K562 (cell line): ENCODE measurements at regions not wholly inside any gene's neighbourhood (a gene's known extent, or its start where the extent isn't known, plus 50 kb on each side); places are given as distances from the start of the nearest gene placed in this dataset.

Experiments used
- ATAC-seq: fragments of 200-7000 bp; cut with Tn5 transposase; 3 replicates; pipeline ENCODE4 v1.9.1; 2020; ENCODE audit warnings: moderate library complexity
- BruUV-seq: library from RNA; stranded (reverse); fragments of 400-500 nt; replicated peaks from 2 replicates; lab custom pipeline; 2021; lab: Mats Ljungman, UMichigan
- CTCF ChIA-PET: fragments of 300-600 bp; formaldehyde crosslinking; extraction: SDS; loops from one replicate; lab custom pipeline; 2021; ENCODE audit warnings: low intra/inter-chr PET ratio; lab: Yijun Ruan, JAX
- POLR2A ChIA-PET: fragments of 300-600, 350-650 bp; sonication (Branson Sonifier 250); formaldehyde crosslinking; extraction: SDS; loops from one replicate; lab custom pipeline; 2021; ENCODE audit warnings: antibody characterized with exemption, inconsistent platforms; lab: Yijun Ruan, JAX
- DNase-seq, 4 experiments: peaks; one replicate each; pipeline versions ENCODE4 v3.0.0 to v3.0.0-alpha.2; 2011 to 2018; ENCODE audit warnings: low spot score in 3 of 4, mixed read lengths in 3 of 4; ENCODE audit errors: extremely low read depth in 1 of 4
- FAIRE-seq: peaks from 2 replicates; lab custom pipeline; 2011; peaks lifted over from hg19 to GRCh38; lab: Jason Lieb, UNC
- H2AFZ ChIP-seq: 2 replicates; pipeline ENCODE4 v1.6.0; 2011; ENCODE audit warnings: low read depth, low read length, control low read depth, inconsistent platforms
- H3K27ac ChIP-seq: fragments of 200-600 bp; 3 replicates; pipeline ENCODE4 v1.8.0; 2011; ENCODE audit warnings: low read depth, mild to moderate bottlenecking, control low read depth, inconsistent platforms, low read length, moderate library complexity, mixed read lengths; ENCODE audit errors: extremely low read depth
- H3K27me3 ChIP-seq, 2 experiments: fragments of 300-600 bp in 1 of 2; 2 replicates in 1 of 2; 3 replicates in 1 of 2; pipeline versions ENCODE4 v1.6.0 to v1.8.0; 2011; ENCODE audit warnings: inconsistent platforms in 2 of 2, low read length in 2 of 2, mild to moderate bottlenecking in 1 of 2, mixed read lengths in 1 of 2, moderate library complexity in 1 of 2; ENCODE audit not compliant: control insufficient read depth in 2 of 2, insufficient read depth in 2 of 2
- H3K36me3 ChIP-seq: fragments of 300-600 bp; 3 replicates; pipeline ENCODE4 v1.8.0; 2011; ENCODE audit warnings: mild to moderate bottlenecking, low read length, inconsistent platforms; ENCODE audit not compliant: control insufficient read depth, insufficient read depth
- H3K4me1 ChIP-seq, 2 experiments: fragments of 200-600 bp in 1 of 2; replicated peaks in 1 of 2; 2 replicates in 1 of 2; 3 replicates in 1 of 2; pipeline versions ENCODE4 v1.5.1 to v1.8.0; 2011; ENCODE audit warnings: inconsistent platforms in 2 of 2, low read length in 2 of 2, mild to moderate bottlenecking in 1 of 2, mixed read lengths in 1 of 2, moderate library complexity in 1 of 2; ENCODE audit not compliant: control insufficient read depth in 2 of 2, insufficient read depth in 2 of 2
- H3K4me2 ChIP-seq: 2 replicates; pipeline ENCODE4 v1.6.1; 2011; ENCODE audit warnings: low read length, control low read depth, inconsistent platforms, mixed read lengths; ENCODE audit not compliant: insufficient read depth
- H3K4me3 ChIP-seq: fragments of 200-600 bp; sonication (generic), shearing (Covaris generic); 2 replicates; pipeline ENCODE4 v1.5.1; 2016; ENCODE audit warnings: control low read depth, inconsistent platforms
- H3K79me2 ChIP-seq: fragments of 200-600 bp; 3 replicates; pipeline ENCODE4 v1.8.0; 2011; ENCODE audit warnings: low read length, inconsistent platforms; ENCODE audit not compliant: control insufficient read depth, insufficient read depth
- H3K9ac ChIP-seq, 2 experiments: 2 replicates each; pipeline versions ENCODE4 v1.6.0 to v1.6.1; 2011; ENCODE audit warnings: low read depth in 2 of 2, low read length in 2 of 2, control low read depth in 1 of 2, inconsistent platforms in 1 of 2, mild to moderate bottlenecking in 1 of 2, mixed read lengths in 1 of 2; ENCODE audit not compliant: insufficient read depth in 1 of 2
- H3K9me1 ChIP-seq: one replicate; pipeline ENCODE4 v1.6.0; 2011; ENCODE audit warnings: inconsistent platforms, mild to moderate bottlenecking, low read length, moderate library complexity; ENCODE audit not compliant: control insufficient read depth, insufficient read depth
- H3K9me3 ChIP-seq: replicated peaks from 2 replicates; pipeline ENCODE4 v1.5.1; 2011; ENCODE audit warnings: low read depth, low read length, inconsistent platforms; ENCODE audit not compliant: control insufficient read depth, insufficient read depth
- H4K20me1 ChIP-seq: replicated peaks from 2 replicates; pipeline ENCODE4 v1.6.1; 2011; ENCODE audit warnings: low read length, inconsistent platforms, mixed read lengths; ENCODE audit not compliant: control insufficient read depth, insufficient read depth
- ARID1B ChIP-seq: fragments of 450-650 bp; IDR thresholded peaks from 2 replicates; pipeline ENCODE4 v1.6.1; 2016; ENCODE audit warnings: antibody characterized with exemption, mild to moderate bottlenecking, inconsistent platforms
- CREB3 ChIP-seq: fragments of 450-650 bp; conservative IDR thresholded peaks from 2 replicates; pipeline ENCODE4 v1.6.1; 2016; ENCODE audit warnings: missing genetic modification characterization, low read depth, mild to moderate bottlenecking, missing compliant biosample characterization, moderate library complexity
- GMEB1 ChIP-seq: fragments of 250-450 bp; sonication (Bioruptor Pico); IDR thresholded peaks from 2 replicates; pipeline ENCODE4 v1.4.0; 2020; ENCODE audit warnings: mild to moderate bottlenecking
- HLTF ChIP-seq: fragments of 450-650 bp; IDR thresholded peaks from 2 replicates; pipeline ENCODE4 v1.6.1; 2016
- ILF3 ChIP-seq: fragments of 450-650 bp; IDR thresholded peaks from 2 replicates; pipeline ENCODE4 v1.6.1; 2018; ENCODE audit warnings: antibody characterized with exemption, mild to moderate bottlenecking, moderate library complexity, borderline replicate concordance
- MCM3 ChIP-seq: fragments of 450-650 bp; IDR thresholded peaks from 2 replicates; pipeline ENCODE4 v1.6.1; 2016
- MEIS2 ChIP-seq: fragments of 450-650 bp; IDR thresholded peaks from 2 replicates; pipeline ENCODE4 v1.6.1; 2014; ENCODE audit warnings: mild to moderate bottlenecking; ENCODE audit not compliant: partially characterized antibody
- NR1H2 ChIP-seq: sonication (generic); formaldehyde crosslinking; IDR thresholded peaks from 2 replicates; pipeline ENCODE4 v1.4.0; 2020; ENCODE audit warnings: mild to moderate bottlenecking, missing genetic modification reagents
- RUNX1 ChIP-seq: sonication (generic); IDR thresholded peaks from 2 replicates; pipeline ENCODE4 v1.6.1; 2016; ENCODE audit warnings: antibody characterized with exemption, low read depth
- SMARCB1 ChIP-seq: IDR thresholded peaks from 2 replicates; pipeline ENCODE4 v1.6.1; 2011; ENCODE audit warnings: improper control_type of control experiment, low read depth; ENCODE audit not compliant: insufficient read length
- SNIP1 ChIP-seq: fragments of 450-650 bp; IDR thresholded peaks from 2 replicates; pipeline ENCODE4 v1.7.1; 2017; ENCODE audit warnings: low read depth, mild to moderate bottlenecking
- TAF7 ChIP-seq: fragments of 450-650 bp; IDR thresholded peaks from 2 replicates; pipeline ENCODE4 v1.6.1; 2016; ENCODE audit warnings: missing genetic modification characterization, missing compliant biosample characterization
- TBL1XR1 ChIP-seq, 2 experiments: IDR thresholded peaks; 2 replicates each; pipeline ENCODE4 v1.6.1; 2012; ENCODE audit warnings: improper control_type of control experiment in 2 of 2, low read length in 2 of 2, mild to moderate bottlenecking in 1 of 2
- YBX1 ChIP-seq: fragments of 450-650 bp; IDR thresholded peaks from 2 replicates; pipeline ENCODE4 v1.7.1; 2016; ENCODE audit warnings: mild to moderate bottlenecking
- ZKSCAN3 ChIP-seq: fragments of 250-450 bp; sonication (Bioruptor Pico); IDR thresholded peaks from 2 replicates; pipeline ENCODE4 v1.4.0; 2020
- ZNF239 ChIP-seq: fragments of 250-450 bp; sonication (Bioruptor Pico); IDR thresholded peaks from 2 replicates; pipeline ENCODE4 v1.4.0; 2020; ENCODE audit warnings: mild to moderate bottlenecking
- WGBS: fragments of 100-300 bp; shearing (Covaris generic); methylation state at CpG from one replicate; pipeline ENCODE4 v1.1.6; 2016; ENCODE audit warnings: low coverage, mixed read lengths; ENCODE audit not compliant: insufficient coverage; ENCODE audit errors: missing lambda C conversion rate; 5-methylcytosine and 5-hydroxymethylcytosine counted together
- in situ Hi-C: fragments of 300-500 bp; cut with MboI; formaldehyde crosslinking; loops from 4 replicates; pipeline ENCODE4 v1.15.0; 2018; ENCODE audit warnings: inconsistent platforms, mixed read lengths
- intact Hi-C: fragments of 100-400 bp; cut with micrococcal nuclease; formaldehyde crosslinking; loops from 2 replicates; pipeline ENCODE4 v1.14.2; 2022
- TF ChIP-seq, protein P1 (sequence below), 2 experiments: fragments of 450-650 bp; IDR thresholded peaks; 2 replicates each; pipeline ENCODE4 v1.6.1; 2016

- 0% methylated on average over 4 of the region's 6 CpGs for WGBS
- FAIRE-seq (no peak), DNase-seq (no peak), ATAC-seq (no peak)
- CTCF ChIA-PET: no interaction called here
- peaks cover 0 to 22% of the 10 kb centered on the region in 2 experiments; a peak in 2 of 5 replicates for H3K27me3 ChIP-seq
- H3K4me2 ChIP-seq: no peak overlapping the region
- H3K27ac ChIP-seq: no peak overlapping the region
- H3K36me3 ChIP-seq: no peaks in the 10 kb centered on the region
- intact Hi-C loops: no loop called here
- no peak overlapping the region for H3K4me3 ChIP-seq
- H2AFZ ChIP-seq: no peak overlapping the region
- no TSS peak for BruUV-seq
- no peaks in the 10 kb centered on the region for H4K20me1 ChIP-seq
- no peaks in the 10 kb centered on the region for H3K9me3 ChIP-seq
- in situ Hi-C loops: no loop called here
- H3K4me1 ChIP-seq: no peaks in the 10 kb centered on the region
- H3K9ac ChIP-seq: no peak overlapping the region
- POLR2A ChIA-PET: no interaction called here
- no peaks in the 10 kb centered on the region for H3K9me1 ChIP-seq
- TF ChIP-seq RUNX1: no peak
- TF ChIP-seq HLTF: no peak
- TF ChIP-seq SMARCB1: no peak
- TF ChIP-seq TBL1XR1 (IDR thresholded peaks at IDR 0.05; ENCODE audit: low read length in 2 of 2): no peak
- TF ChIP-seq ILF3: no peak
- no peak for TF ChIP-seq NR1H2 (CRISPR knock-in tag)
- no peak for TF ChIP-seq MCM3
- no peak for TF ChIP-seq ARID1B
- TF ChIP-seq CREB3 (tag): no peak
- no peak for TF ChIP-seq YBX1
- TF ChIP-seq TAF7: no peak
- no peak for TF ChIP-seq GMEB1
- no peak for TF ChIP-seq ZNF239 (CRISPR knock-in tag)
- TF ChIP-seq, protein P1, sequence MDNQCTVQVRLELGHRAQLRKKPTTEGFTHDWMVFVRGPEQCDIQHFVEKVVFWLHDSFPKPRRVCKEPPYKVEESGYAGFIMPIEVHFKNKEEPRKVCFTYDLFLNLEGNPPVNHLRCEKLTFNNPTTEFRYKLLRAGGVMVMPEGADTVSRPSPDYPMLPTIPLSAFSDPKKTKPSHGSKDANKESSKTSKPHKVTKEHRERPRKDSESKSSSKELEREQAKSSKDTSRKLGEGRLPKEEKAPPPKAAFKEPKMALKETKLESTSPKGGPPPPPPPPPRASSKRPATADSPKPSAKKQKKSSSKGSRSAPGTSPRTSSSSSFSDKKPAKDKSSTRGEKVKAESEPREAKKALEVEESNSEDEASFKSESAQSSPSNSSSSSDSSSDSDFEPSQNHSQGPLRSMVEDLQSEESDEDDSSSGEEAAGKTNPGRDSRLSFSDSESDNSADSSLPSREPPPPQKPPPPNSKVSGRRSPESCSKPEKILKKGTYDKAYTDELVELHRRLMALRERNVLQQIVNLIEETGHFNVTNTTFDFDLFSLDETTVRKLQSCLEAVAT (IDR thresholded peaks at IDR 0.05): no peak
- TF ChIP-seq MEIS2: no peak
- no peak for TF ChIP-seq SNIP1
- no peak for TF ChIP-seq ZKSCAN3 (CRISPR knock-in tag)
- H3K79me2 ChIP-seq: no peaks in the 10 kb centered on the region
Observed at GRCh38 chr22:44392446-44392921, 79.7 kb upstream of the SHISAL1 start.
